Urinary bladder (tissue), 3 donors: ENCODE measurements at regions not wholly inside any gene's neighbourhood (a gene's known extent, or its start where the extent isn't known, plus 50 kb on each side); places are given as distances from the start of the nearest gene placed in this dataset.
"Not testable (repeated sequence)": the region's sequence is repeated elsewhere in the genome, so short reads cannot be mapped to it uniquely, and the experiment has no call there.

Experiments
- DNase-seq: peaks from one replicate; pipeline ENCODE4 v3.0.0-alpha.2; 2015; ENCODE audit errors: extremely low spot score
- H3K27ac ChIP-seq: one replicate; pipeline ENCODE4 v1.5.1; 2013; ENCODE audit warnings: low read depth, mild to moderate bottlenecking, moderate library complexity
- H3K36me3 ChIP-seq: one replicate; pipeline ENCODE4 v1.6.1; 2013; ENCODE audit warnings: mild to moderate bottlenecking, moderate library complexity; ENCODE audit not compliant: insufficient read depth
- H3K4me1 ChIP-seq: one replicate; pipeline ENCODE4 v1.6.1; 2013; ENCODE audit warnings: mild to moderate bottlenecking, moderate library complexity; ENCODE audit not compliant: insufficient read depth
- H3K4me3 ChIP-seq: one replicate; pipeline ENCODE4 v1.5.1; 2013; ENCODE audit warnings: low read depth, low read length
- WGBS: extraction: QIAGEN DNeasy Blood & Tissue Kit; methylation state at CpG from one replicate; pipeline ENCODE4 v1.1.7; 2013; 5-methylcytosine and 5-hydroxymethylcytosine counted together
- donor health status: healthy with polysubstance abuse.
- donor health status: healthy.

- Histone ChIP-seq H3K36me3 (no peaks in the 10 kb centered on the region), H3K4me3 (no peak overlapping the region), H3K27ac (no peak overlapping the region), H3K4me1 (no peaks in the 10 kb centered on the region)
- no peak for DNase-seq
- 70% methylated on average over 1 of the region's 1 CpG for WGBS
Measured at GRCh38 chr12:85626784-85627171, 209.4 kb downstream of the RASSF9 start.

- Histone ChIP-seq H3K27ac (no peak overlapping the region), H3K36me3 (no peaks in the 10 kb centered on the region), H3K4me3 (no peak overlapping the region), H3K4me1 (no peaks in the 10 kb centered on the region)
- DNase-seq: no peak
- WGBS: 85% methylated on average over 2 of the region's 2 CpGs
Measured at GRCh38 chr12:85627584-85627983, 208.6 kb downstream of the RASSF9 start.

- not testable (repeated sequence) for H3K36me3 ChIP-seq, DNase-seq, H3K4me1 ChIP-seq, H3K4me3 ChIP-seq, H3K27ac ChIP-seq
- 94% methylated on average over 2 of the region's 2 CpGs for WGBS
Measured at GRCh38 chr12:85628562-85628961, 207.6 kb downstream of the RASSF9 start.

GRCh38 chr12:85630851-85631250 is 205.4 kb downstream of the RASSF9 start:
- Histone ChIP-seq H3K4me1 (no peaks in the 10 kb centered on the region), H3K27ac (no peak overlapping the region), H3K36me3 (no peaks in the 10 kb centered on the region), H3K4me3 (no peak overlapping the region)
- WGBS: 85% methylated on average over 2 of the region's 2 CpGs
- DNase-seq: no peak

GRCh38 chr12:85632390-85632789 is 203.8 kb downstream of the RASSF9 start:
- no peak overlapping the region for H3K4me3 ChIP-seq
- no peaks in the 10 kb centered on the region for H3K36me3 ChIP-seq
- no peaks in the 10 kb centered on the region for H3K4me1 ChIP-seq
- WGBS: 6% methylated on average over 2 of the region's 2 CpGs
- H3K27ac ChIP-seq: no peak overlapping the region
- DNase-seq: no peak

- WGBS: 83% methylated on average over 1 of the region's 1 CpG
- Histone ChIP-seq H3K4me3 (no peak overlapping the region), H3K36me3 (no peaks in the 10 kb centered on the region), H3K4me1 (no peaks in the 10 kb centered on the region), H3K27ac (no peak overlapping the region)
- no peak for DNase-seq
Measured at GRCh38 chr12:85633491-85633890, 202.7 kb downstream of the RASSF9 start.

GRCh38 chr12:85639834-85640233 is 196.4 kb downstream of the RASSF9 start:
- no peak overlapping the region for H3K27ac ChIP-seq
- no peak for DNase-seq
- no peaks in the 10 kb centered on the region for H3K4me1 ChIP-seq
- H3K36me3 ChIP-seq: no peaks in the 10 kb centered on the region
- H3K4me3 ChIP-seq: no peak overlapping the region
- 74% methylated on average over 2 of the region's 2 CpGs for WGBS

- Histone ChIP-seq H3K4me1 (no peaks in the 10 kb centered on the region), H3K36me3 (no peaks in the 10 kb centered on the region), H3K27ac (no peak overlapping the region), H3K4me3 (no peak overlapping the region)
- no peak for DNase-seq
- 52% methylated on average over 2 of the region's 2 CpGs for WGBS
Measured at GRCh38 chr12:85641796-85642195, 194.4 kb downstream of the RASSF9 start.

GRCh38 chr12:85642288-85642687 is 193.9 kb downstream of the RASSF9 start:
- 95% methylated on average over 2 of the region's 2 CpGs for WGBS
- no peak overlapping the region for H3K27ac ChIP-seq
- H3K36me3 ChIP-seq: no peaks in the 10 kb centered on the region
- no peaks in the 10 kb centered on the region for H3K4me1 ChIP-seq
- DNase-seq: no peak
- H3K4me3 ChIP-seq: no peak overlapping the region

GRCh38 chr12:85642808-85643207 is 193.4 kb downstream of the RASSF9 start:
- Histone ChIP-seq H3K36me3 (no peaks in the 10 kb centered on the region), H3K4me1 (no peaks in the 10 kb centered on the region), H3K4me3 (no peak overlapping the region), H3K27ac (no peak overlapping the region)
- no peak for DNase-seq
- WGBS: 71% methylated on average over 5 of the region's 5 CpGs

GRCh38 chr12:85644508-85644907 is 191.7 kb downstream of the RASSF9 start:
- H3K27ac ChIP-seq: no peak overlapping the region
- 74% methylated on average over 3 of the region's 3 CpGs for WGBS
- H3K4me3 ChIP-seq: no peak overlapping the region
- DNase-seq: no peak
- no peaks in the 10 kb centered on the region for H3K36me3 ChIP-seq
- no peaks in the 10 kb centered on the region for H3K4me1 ChIP-seq

GRCh38 chr12:85653731-85654455 is 182.3 kb downstream of the RASSF9 start:
- no peaks in the 10 kb centered on the region for H3K36me3 ChIP-seq
- DNase-seq: no peak
- no peaks in the 10 kb centered on the region for H3K4me1 ChIP-seq
- H3K27ac ChIP-seq: no peak overlapping the region
- H3K4me3 ChIP-seq: no peak overlapping the region

GRCh38 chr12:85654456-85654840 is 181.8 kb downstream of the RASSF9 start:
- no peak for DNase-seq
- no peak overlapping the region for H3K27ac ChIP-seq
- WGBS: 80% methylated on average over 3 of the region's 3 CpGs
- no peaks in the 10 kb centered on the region for H3K36me3 ChIP-seq
- no peaks in the 10 kb centered on the region for H3K4me1 ChIP-seq
- no peak overlapping the region for H3K4me3 ChIP-seq

- DNase-seq: no peak
- Histone ChIP-seq H3K4me3 (no peak overlapping the region), H3K27ac (no peak overlapping the region), H3K36me3 (no peaks in the 10 kb centered on the region), H3K4me1 (no peaks in the 10 kb centered on the region)
- 93% methylated on average over 2 of the region's 2 CpGs for WGBS
Measured at GRCh38 chr12:85656561-85656960, 179.6 kb downstream of the RASSF9 start.

GRCh38 chr12:85657251-85657650 is 179.0 kb downstream of the RASSF9 start:
- no peak overlapping the region for H3K27ac ChIP-seq
- no peak overlapping the region for H3K4me3 ChIP-seq
- H3K4me1 ChIP-seq: no peaks in the 10 kb centered on the region
- 37% methylated on average over 2 of the region's 2 CpGs for WGBS
- H3K36me3 ChIP-seq: no peaks in the 10 kb centered on the region
- no peak for DNase-seq
